ENCODE measurements at regions not wholly inside any gene's neighbourhood (a gene's known extent, or its start where the extent isn't known, plus 50 kb on each side); places are given as distances from the start of the nearest gene placed in this dataset.
"Not testable (repeated sequence)": the region's sequence is repeated elsewhere in the genome, so short reads cannot be mapped to it uniquely, and the experiment has no call there.

DNA sequence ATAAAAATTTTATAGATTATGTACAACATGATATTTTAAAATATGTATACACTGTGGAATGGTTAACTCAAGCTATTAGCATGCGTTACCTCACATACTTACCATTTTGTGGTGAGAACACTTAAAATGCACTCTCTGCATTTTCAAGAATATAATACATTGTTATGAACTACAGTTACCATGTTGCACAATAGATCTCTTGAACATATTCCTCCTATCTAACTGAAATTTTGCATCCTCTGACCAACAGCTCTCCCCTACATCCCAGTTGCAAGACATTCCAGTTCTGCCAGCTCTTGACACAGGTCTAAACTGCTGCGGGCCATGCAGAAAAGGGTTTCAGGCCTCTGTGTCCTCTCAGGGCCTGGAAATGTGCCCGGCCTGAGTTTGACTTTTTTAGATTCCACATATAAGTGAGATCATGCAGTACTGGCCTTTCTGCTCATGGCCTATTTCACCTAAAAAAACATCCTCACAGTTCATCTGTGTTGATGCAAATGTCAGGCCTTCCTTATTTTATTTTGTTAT is 113.7 kb downstream of the CDCA7 start:
- DNase-seq: no peak

DNA sequence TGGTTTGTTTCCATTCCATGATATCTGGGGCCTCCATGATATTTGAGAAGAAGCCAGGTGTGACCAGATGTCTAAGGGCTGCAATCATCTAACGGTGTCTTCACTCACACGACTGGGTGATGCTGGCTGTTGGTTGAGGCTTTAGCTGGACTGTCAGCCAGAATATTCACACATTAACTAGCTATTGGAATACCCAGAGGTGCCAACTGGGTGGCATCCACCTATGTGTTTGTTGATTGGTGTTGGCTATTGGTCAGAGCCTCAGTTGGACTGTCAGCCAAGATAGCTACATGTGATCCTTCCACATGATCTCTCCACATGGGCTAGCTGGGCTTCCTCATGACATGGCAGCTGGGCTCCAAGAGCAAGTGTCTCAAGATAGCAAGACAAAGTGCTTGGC is 117.4 kb downstream of the CDCA7 start:
- DNase-seq: no peak

DNA sequence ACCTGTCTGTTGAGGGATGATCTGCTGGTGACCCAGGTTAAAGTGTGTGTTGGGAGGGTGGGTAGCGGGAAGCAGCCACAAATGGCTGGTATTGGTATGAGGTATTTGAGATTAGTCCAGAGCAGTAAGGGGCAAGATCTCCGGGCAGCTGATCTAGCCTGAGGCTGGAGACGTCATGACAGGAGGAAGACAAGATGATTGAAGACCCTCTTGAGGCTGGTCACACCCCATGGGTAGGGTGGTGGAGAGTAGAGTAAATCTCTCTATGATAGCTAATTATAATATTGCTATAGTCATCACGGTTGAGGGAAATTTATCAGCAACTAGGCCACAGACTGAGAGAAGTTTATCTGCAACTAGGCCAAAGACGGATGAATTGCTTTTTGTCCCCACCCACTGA is 128.5 kb downstream of the CDCA7 start:
- no peak for DNase-seq

DNA sequence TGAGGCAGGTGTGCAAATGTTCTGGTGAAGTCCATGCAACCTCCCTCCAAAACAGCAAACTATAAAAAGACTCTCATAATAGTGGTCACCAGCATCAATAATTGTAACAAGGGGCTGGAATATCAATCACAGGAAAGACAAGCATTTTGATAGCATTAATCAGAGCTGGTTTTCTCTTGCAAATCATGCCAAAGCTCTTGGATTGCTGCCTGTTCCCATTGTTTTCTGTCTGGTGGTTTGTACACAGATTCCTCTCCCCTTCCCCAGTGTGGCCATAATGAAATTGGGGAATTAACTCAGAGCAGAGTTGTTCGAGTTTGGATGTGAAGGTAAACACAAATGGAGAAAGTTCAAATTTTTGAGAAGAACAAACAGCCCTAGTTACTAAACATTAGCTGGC is 134.2 kb downstream of the CDCA7 start:
- DNase-seq: no peak

GRCh38 chr2:173491418-173491817 is 136.7 kb downstream of the CDCA7 start:
- no peak for DNase-seq

GRCh38 chr2:173493874-173494273 is 139.2 kb downstream of the CDCA7 start:
- no peak for DNase-seq

DNA sequence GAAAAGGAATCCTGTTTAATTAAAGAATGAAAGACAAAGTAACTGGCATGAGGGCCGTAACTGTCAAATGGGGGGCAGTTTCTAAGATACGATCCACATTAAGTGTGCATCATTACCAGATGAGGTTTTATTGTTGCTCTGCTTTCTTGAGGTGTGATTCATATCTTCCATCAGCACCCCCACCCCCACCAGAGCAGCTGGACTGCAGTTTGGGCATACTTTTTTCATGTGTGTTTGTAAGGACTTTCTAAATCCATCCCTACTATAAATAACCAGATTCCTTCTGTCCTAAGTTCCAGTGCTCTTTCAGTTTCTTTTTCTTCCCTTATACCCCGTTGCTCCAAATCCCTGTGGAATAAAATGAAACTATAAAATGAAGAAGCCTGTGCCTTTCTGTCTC is 142.1 kb downstream of the CDCA7 start:
- no peak for DNase-seq

DNA sequence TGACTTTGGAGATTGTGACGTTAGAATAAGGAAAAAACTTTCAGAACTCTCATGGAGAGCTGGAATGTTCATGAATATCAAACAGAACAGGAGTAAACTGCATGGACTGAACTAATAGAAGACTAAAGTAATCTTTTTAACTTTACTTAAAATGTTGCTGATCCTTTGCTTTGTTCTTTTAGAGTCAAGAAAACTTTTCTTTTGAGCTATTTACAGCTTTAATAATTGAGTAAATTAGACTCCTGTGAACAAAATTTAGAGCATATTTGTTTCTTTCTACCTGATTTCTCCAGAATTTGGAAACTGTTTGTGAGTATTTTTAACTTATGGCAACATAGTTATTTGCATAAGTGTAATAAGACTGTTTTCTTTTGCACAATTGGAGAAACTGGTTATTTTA is 146.3 kb downstream of the CDCA7 start:
- no peak for DNase-seq

DNA sequence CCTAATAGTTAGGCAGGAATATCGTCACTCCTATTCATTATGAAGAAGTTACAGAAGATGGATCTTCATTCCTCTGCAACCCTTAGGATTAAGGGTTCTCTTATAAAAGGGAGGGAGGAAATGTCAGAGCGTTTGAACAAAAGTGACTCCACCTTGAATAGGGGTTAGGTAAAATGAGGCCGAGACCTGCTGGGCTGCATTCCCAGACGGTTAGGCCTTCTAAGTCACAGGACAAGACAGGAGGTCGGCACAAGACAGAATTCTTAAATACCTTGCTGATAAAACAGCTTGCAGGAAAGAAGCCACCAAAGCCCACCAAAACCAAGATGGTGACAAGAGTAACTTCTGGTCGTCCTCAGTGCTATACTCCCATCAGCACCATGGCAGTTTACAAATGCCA is 147.6 kb downstream of the CDCA7 start:
- no peak for DNase-seq

DNA sequence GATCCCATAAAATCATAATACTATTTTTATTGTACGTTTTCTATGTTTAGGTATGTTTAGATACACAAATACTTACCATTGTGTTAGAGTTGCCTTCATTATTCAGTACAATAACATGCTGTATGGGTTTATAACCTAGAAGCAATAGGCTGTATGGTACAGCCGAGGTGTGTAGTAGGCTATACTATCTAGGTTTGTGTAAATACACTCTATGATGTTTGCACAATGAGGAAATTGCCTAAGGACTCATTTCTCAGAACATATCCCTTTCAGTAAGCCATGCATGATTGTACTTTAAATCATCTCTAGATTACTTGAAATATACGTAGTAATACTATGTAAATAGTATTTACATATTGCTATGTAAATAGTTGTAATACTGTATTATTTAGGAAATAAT is 156.7 kb downstream of the CDCA7 start:
- DNase-seq: no peak

DNA sequence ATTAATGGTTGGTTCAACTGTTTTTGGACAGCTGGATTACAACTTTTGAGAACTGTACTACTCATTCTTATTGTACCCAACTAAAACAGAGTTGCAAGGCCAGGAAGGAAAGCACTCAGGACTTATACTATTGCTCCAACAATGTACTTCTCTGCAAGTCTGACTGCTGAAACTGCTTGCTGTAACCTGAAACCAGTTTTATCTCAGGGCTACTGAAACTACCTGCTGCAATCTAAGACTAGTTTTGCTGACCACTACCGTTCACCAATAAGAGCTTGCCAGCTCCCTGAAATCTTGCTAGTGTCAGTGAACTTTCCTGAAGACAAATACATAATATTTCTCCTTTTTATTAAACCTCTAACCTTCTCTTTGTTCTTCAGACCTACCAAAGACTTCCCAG is 157.3 kb downstream of the CDCA7 start:
- DNase-seq: no peak

DNA sequence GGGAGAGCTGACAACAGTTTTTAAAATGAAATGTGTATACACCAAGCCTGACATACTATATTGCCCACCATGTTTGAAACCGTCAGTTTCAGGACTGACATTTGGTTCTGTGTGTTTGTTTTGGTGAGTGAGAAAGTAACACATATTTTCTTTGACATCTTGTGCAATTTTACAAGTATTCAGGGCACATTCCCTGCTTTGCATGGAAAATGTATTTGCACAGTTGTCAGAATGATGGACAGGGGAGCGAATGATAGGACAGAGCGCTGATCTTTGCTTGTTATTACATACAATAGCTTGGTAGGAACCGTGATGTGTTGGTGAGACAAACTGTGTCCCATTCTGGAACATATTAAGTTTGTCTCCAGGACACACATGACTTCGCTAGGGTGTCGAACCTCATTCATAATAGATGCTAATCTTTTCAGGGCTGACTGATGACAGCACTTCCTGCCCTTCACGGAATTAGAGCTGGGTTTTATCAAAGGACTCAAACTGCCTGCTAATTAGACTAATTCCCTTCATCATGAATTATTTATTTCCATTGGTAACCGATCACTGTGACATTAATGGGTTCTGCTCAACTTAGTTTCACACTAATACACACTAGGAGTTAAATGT is 158.5 kb downstream of the CDCA7 start:
- DNase-seq: no peak

GRCh38 chr2:173520918-173521317 is 166.2 kb downstream of the CDCA7 start:
- no peak for DNase-seq

DNA sequence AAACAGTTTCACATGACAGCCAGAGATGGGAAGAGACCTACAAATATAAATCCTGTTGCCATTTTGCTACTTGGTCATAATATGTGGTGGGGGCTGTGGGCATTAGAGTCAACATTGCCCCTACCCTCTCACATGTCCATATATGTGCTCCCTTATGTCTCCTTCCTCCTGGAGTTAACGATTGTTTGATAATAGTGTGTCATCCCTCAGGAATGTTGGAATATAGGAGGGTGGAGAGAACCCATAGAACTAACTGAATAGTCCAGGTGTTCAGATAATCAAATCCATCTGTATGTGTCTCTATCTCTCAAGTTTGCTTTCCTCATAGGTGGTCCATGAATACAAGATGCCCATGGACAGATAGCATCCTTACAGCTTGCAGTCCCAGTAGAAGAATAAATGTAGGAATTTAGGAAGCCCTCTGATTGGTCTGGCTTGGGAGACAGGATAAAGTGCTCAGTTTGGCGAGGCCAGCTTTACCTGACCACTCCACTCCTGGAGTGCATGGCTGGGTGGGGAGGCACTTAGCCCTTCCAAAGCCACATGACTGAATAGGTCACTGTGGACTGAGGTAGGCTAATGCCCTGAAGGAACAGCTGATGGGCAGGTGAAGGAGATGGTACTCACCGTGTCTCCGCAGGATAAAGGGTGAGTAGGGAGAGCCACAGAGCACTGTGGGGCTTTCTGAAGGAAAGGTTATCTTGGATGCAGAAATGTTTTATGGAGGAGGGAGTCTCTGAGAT is 166.9 kb downstream of the CDCA7 start:
- no peak for DNase-seq

DNA sequence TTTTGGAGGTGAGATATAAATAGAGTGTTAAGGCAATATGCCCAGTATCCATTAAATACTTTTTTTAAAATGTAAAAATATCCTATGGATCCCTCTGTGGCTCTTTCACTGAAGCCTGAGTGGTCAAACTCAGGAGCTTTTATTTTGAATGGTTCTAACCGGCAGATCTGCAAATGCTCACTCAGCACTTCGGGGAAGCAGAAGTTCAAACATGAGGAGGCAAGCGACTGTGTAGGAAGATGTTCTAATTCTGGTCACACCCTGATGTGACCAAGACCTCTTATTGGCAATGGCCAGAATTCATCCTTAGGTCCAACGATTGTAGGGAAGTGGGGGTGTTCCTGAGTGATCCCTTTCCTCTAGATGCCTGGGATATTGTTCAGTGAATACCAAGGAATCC is 168.8 kb downstream of the CDCA7 start:
- no peak for DNase-seq

DNA sequence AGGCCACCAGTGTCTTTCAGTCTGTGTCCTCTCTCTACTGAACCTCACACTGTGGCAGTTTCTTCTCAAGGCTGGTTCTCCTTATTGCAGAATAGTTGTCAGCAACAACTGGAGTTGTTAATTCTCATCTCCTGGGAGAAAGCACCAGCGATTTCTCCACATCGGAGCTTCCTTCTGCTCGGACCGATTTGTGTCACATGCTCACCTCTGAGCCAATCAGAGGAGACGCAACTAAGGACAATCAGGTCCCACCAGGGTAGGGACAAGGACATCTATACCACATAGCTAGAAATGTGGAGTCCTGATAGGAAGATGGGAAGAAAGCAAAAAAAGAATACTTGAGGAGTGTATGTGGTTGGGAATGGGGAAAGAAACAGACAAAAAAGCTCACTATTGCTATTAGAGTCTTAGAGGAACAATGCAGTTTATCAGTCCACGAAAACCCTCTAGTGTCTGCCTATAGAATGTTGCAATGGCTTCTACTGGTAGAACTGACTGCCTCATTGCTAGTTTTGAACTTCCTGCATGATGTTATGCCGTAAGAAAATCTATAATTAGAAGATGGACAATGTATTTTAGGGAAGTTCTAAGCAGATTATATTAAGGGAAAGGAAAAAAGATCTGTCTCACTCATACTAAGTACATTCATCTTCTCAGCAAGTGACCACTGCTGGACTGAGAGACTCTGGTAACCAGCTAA is 169.7 kb downstream of the CDCA7 start:
- no peak for DNase-seq

GRCh38 chr2:173532732-173533531 is 178.3 kb downstream of the CDCA7 start:
- not testable (repeated sequence) for DNase-seq

- no peak for DNase-seq
Measured at GRCh38 chr2:173537694-173538093, 183.0 kb downstream of the CDCA7 start.

DNA sequence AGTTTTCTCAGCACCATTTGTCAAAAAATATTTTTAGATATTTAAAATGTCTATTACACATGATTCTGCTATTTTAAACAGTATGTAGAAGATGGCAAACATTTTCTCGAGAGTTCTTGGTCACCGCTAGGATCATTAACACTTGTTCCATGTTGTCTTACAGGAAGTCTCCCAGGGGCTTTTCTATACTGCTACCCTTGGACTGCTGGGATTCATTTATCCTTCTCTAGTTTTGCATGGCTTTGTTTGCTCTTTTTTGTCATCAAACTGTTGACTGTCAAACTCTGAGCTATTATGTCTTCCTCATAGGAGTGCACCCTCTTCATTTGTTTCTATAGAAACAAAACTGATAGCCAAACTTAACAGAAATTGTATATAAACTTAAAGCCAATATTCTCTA is 184.9 kb downstream of the CDCA7 start:
- no peak for DNase-seq

DNA sequence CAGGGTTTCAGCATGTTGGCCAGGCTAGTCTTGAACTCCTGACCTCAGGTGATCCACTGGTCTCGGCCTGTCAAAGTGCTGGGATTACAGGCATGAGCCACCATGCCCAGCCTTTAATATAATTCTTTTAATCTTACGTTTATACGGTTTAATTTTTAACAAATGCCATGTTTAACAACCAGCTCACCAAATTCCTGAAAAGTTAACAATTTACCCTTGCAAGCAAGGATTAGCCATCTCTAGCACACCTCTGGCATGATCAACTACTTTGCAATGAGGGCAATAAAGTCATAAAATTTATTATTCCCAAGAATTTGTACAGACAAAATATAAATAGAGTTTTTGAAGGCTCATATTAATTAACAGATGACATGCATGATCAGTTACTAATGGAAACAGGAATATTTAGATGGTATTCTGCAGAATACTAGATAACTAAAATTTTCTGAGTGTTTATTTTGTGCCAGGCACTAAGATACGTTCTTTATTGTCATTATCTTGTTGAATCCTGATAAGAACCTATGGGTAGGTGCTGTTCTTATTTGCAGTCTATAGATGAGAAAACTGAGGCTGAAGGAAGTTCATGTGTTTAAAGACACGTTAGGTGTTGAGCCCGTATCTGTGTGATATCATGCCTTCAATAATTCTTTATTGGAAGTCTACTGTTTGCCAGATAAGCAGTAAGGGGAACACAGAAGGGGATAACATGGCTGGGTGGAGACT is 190.1 kb downstream of the CDCA7 start:
- DNase-seq: no peak

GRCh38 chr2:173545364-173545763 is 190.7 kb downstream of the CDCA7 start:
- no peak for DNase-seq

- DNase-seq: no peak
Measured at GRCh38 chr2:173547499-173547898, 192.8 kb downstream of the CDCA7 start.
